ENCODE measurements at regions not wholly inside any gene's neighbourhood (a gene's known extent, or its start where the extent isn't known, plus 50 kb on each side); places are given as distances from the start of the nearest gene placed in this dataset.

DNA sequence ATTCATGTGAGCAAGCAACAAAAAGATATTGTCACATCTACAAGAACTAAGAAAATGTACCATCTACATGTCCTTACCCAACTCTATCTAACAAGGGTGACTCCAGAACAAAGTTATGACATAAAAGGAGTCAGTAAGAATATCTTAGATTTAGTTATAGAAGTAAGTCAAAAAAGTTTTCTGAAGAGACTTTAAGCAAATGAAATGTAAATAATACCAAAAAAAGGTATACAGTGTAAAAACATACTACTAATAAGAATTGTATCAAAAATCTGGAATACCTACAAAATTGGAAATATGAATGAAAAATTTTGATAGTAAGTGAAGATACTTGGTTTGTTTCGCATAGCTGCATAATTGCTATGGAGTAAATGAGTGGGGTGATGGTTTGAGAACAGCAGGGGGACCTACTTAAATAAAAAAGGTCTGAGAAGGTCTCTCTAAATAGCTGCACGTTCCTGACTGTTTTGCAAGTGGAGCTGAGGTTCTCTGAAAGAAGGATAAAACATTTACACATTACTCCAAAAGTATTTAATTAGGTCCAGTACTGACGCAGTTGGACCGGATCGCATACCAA is 51.0 kb upstream of the ENPP6 start:
- Histone ChIP-seq H3K9ac (ENCODE audit: low read depth, low read length) (no peak overlapping the region), H3K36me3 (ENCODE audit: insufficient read depth, low read length) (no peaks in the 10 kb centered on the region), H3K27me3 (ENCODE audit: insufficient read depth, low read length) (no peaks in the 10 kb centered on the region), H3K4me3 (ENCODE audit: low read length) (no peak overlapping the region), H3K4me1 (ENCODE audit: insufficient read depth, low read length) (peaks cover 20% of the 10 kb centered on the region; the same call in 1 of the 2 replicates), H3K9me3 (ENCODE audit: insufficient read depth, low read depth, low read length) (no peaks in the 10 kb centered on the region), H3K27ac (ENCODE audit: low read depth, low read length) (no peak overlapping the region)
- WGBS: 76% methylated on average over 5 of the region's 5 CpGs

DNA sequence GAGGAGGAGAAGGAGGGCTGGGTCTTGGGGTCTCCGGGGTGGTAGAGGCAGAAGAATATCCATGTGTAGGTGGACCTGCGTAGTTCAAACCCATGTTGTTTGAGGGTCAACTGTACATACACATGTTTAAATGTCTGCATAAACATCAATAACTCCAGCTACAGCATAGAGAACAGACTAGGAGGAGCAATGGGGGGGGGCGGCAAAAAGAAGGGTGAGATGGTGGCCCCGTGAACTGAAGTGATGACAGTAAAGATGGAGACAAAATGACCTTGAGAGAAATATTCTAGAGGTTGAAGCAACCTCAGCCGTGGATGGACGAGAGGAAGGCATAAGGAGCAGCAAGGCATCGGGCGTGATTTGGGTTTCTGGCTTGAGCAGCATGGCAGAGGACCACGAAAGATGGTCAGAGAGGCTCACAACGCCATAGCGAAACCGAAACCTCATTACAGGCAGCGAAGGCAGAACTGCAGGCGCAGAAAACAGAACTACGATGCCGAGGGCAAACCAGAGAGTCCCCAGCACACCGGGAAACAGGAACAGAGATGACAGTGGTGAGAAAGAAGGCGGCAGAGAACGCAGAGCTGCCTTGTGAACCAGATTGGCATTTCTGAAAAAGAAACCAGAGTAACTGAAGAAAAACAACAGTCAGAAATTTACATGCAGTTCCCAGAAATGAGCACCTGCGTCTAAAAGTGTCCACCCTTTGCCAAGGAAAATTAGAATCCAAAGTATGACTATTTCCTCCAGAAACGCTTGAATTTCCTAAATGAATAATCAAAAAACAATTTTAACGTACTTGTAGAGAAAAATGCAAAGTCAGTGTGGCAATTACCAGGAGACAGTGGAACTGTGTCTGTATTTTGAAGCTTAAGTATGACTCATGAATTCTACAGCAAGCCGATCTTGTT is 50.3 kb upstream of the ENPP6 start:
- Histone ChIP-seq H3K4me1 (ENCODE audit: insufficient read depth, low read length) (peaks cover 20% of the 10 kb centered on the region; the same call in 1 of the 2 replicates), H3K4me3 (ENCODE audit: low read length) (no peak overlapping the region), H3K9ac (ENCODE audit: low read depth, low read length) (no peak overlapping the region), H3K27ac (ENCODE audit: low read depth, low read length) (no peak overlapping the region), H3K9me3 (ENCODE audit: insufficient read depth, low read depth, low read length) (no peaks in the 10 kb centered on the region), H3K36me3 (ENCODE audit: insufficient read depth, low read length) (no peaks in the 10 kb centered on the region), H3K27me3 (ENCODE audit: insufficient read depth, low read length) (no peaks in the 10 kb centered on the region)
- 88% methylated on average over 22 of the region's 23 CpGs for WGBS
